Ovary (tissue), 7 donors: ENCODE measurements at regions not wholly inside any gene's neighbourhood (a gene's known extent, or its start where the extent isn't known, plus 50 kb on each side); places are given as distances from the start of the nearest gene placed in this dataset.

Experiments used
- DNase-seq, 5 donors: peaks; one replicate each; pipeline ENCODE4 v3.0.0-alpha.2; 2019 to 2020
- H3K27ac ChIP-seq, 2 donors: fragments of 200-600 bp; one replicate each; pipeline versions ENCODE4 v1.5.1 to v1.8.0; 2019 to 2022
- H3K27me3 ChIP-seq: fragments of 200-600 bp; one replicate; pipeline ENCODE4 v1.8.0; 2022
- H3K36me3 ChIP-seq: fragments of 200-600 bp; sonication (generic); one replicate; pipeline ENCODE4 v1.5.1; 2019
- H3K4me1 ChIP-seq: one replicate; pipeline ENCODE4 v1.8.1; 2013; ENCODE audit warnings: mild to moderate bottlenecking, moderate library complexity; ENCODE audit not compliant: insufficient read depth
- H3K4me3 ChIP-seq: fragments of 200-600 bp; sonication (generic); one replicate; pipeline ENCODE4 v1.5.1; 2017
- H3K9me3 ChIP-seq, 2 donors: fragments of 200-600 bp in 1 of 2; sonication (generic) in 1 of 2; one replicate each; pipeline versions ENCODE4 v1.5.1 to v1.8.1; 2013 to 2019; ENCODE audit warnings: mild to moderate bottlenecking in 1 of 2, moderate library complexity in 1 of 2
- EP300 ChIP-seq: sonication (generic); formaldehyde crosslinking; IDR thresholded peaks from one replicate; pipeline ENCODE4 v1.6.1; 2017; ENCODE audit warnings: antibody characterized with exemption
- POLR2A ChIP-seq: fragments of 450-650 bp; IDR thresholded peaks from one replicate; pipeline ENCODE4 v1.6.1; 2017; ENCODE audit warnings: antibody characterized with exemption, mild to moderate bottlenecking, moderate library complexity
- WGBS, 3 donors: extraction: QIAGEN DNeasy Blood & Tissue Kit in 1 of 3; methylation state at CpG; one replicate each; pipeline versions ENCODE4 v1.1.5 to v1.1.7; 2013 to 2017; 5-methylcytosine and 5-hydroxymethylcytosine counted together
- intact Hi-C, 4 donors: fragments of 100-400 bp; cut with DNase I; formaldehyde crosslinking; loops; one replicate each; pipeline versions ENCODE4 v1.11.0 to v1.15.1; 2022 to 2023
- TF ChIP-seq, protein P1 (sequence below), 3 donors: fragments of 450-650 bp in 2 of 3; fragments of 200-600 bp in 1 of 3; IDR thresholded peaks; one replicate each; pipeline versions ENCODE4 v1.5.1 to v1.8.0; 2016 to 2022; ENCODE audit warnings: antibody characterized with exemption in 3 of 3, mild to moderate bottlenecking in 1 of 3
- donor health status: DM: no; HTN: no; CAD: no; lungs with moderate emphysema.
- donor health status: DM: no; HTN: no; CAD: no.
- donor health status: Bipolar disorder and iron deficiency.
- donor health status: DM: no; HTN: no; CAD: no.
- donor health status: DM: yes; HTN: yes; CAD: no.

DNA sequence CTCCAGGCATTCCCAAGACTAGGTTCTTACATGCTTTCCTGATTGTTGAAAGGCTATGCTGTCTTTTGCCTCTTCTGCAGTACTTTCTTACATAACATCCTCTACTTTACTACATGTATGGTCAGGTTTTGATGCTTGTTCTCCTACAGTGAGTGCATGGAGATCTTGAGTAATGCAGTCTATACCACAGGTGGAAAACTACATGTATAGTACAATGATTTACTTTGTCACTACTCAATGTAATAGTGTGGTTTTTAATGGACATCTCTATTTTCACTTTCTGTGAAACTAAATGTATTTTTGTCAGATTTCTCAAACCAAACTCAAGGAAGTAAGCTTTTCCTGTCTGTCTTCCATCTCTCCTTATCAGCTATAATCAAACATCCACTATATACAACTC, 657.0 kb downstream of the TUSC7 start:
- no peaks in the 10 kb centered on the region for H3K9me3 ChIP-seq
- TF ChIP-seq EP300 (no peak), POLR2A (no peak)
- TF ChIP-seq, protein P1, sequence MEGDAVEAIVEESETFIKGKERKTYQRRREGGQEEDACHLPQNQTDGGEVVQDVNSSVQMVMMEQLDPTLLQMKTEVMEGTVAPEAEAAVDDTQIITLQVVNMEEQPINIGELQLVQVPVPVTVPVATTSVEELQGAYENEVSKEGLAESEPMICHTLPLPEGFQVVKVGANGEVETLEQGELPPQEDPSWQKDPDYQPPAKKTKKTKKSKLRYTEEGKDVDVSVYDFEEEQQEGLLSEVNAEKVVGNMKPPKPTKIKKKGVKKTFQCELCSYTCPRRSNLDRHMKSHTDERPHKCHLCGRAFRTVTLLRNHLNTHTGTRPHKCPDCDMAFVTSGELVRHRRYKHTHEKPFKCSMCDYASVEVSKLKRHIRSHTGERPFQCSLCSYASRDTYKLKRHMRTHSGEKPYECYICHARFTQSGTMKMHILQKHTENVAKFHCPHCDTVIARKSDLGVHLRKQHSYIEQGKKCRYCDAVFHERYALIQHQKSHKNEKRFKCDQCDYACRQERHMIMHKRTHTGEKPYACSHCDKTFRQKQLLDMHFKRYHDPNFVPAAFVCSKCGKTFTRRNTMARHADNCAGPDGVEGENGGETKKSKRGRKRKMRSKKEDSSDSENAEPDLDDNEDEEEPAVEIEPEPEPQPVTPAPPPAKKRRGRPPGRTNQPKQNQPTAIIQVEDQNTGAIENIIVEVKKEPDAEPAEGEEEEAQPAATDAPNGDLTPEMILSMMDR (IDR thresholded peaks at IDR 0.05), result no peak
- no peaks in the 10 kb centered on the region for H3K36me3 ChIP-seq
- DNase-seq, result no peak
- H3K4me3 ChIP-seq, result no peak overlapping the region
- no peak overlapping the region for H3K27ac ChIP-seq
- H3K4me1 ChIP-seq, result no peaks in the 10 kb centered on the region
- intact Hi-C loops, result no loop called here
- H3K27me3 ChIP-seq, result no peaks in the 10 kb centered on the region

DNA sequence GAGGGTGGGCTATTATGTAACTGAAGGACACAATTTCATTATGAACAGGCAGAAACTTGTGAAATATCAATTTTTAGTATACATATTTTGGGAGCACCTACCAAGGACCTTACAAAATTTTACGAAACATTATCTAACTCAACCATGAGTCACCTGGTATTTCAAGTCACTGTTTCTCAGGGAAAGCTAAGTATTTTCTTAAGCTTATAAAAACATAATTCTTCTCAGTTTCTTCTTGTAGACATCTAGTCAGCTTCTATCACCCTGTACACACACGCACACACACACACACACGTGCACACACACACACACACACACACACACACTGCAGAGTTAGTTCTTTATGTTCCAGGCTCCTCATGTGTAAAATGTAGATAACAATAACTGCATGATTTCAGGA, 658.3 kb downstream of the TUSC7 start:
- H3K27ac ChIP-seq, result no peak overlapping the region
- intact Hi-C loops, result no loop called here
- H3K27me3 ChIP-seq, result no peaks in the 10 kb centered on the region
- WGBS, 3 donors, result 79 to 88% (median 81%) methylated on average over 3 of the region's 3 CpGs
- DNase-seq, result no peak
- H3K4me3 ChIP-seq, result no peak overlapping the region
- H3K36me3 ChIP-seq, result no peaks in the 10 kb centered on the region
- TF ChIP-seq EP300 (no peak), POLR2A (no peak)
- TF ChIP-seq, protein P1 (IDR thresholded peaks at IDR 0.05), result no peak
- no peaks in the 10 kb centered on the region for H3K9me3 ChIP-seq
- H3K4me1 ChIP-seq, result no peaks in the 10 kb centered on the region

DNA sequence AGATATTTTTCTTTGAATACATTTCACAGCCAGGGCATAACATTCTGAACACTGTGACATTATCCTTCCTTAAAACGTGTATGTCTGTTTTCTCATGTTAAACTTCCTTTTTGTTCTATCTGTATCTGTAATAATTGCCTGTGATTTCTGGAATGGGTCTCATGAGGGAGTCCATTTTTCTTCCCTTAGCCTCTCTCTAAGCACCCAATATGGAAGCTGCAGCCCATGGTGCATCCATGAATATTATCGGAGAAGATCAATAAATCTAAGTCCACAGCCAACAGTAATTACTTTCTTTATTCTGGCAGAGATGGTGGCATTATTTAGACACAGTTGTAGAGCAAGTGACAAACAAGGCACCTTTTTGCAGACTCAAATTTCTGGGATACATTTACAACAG, 671.1 kb downstream of the TUSC7 start:
- H3K36me3 ChIP-seq, result no peaks in the 10 kb centered on the region
- WGBS, 3 donors, result 64 to 71% (median 66%) methylated on average over 2 of the region's 2 CpGs

DNA sequence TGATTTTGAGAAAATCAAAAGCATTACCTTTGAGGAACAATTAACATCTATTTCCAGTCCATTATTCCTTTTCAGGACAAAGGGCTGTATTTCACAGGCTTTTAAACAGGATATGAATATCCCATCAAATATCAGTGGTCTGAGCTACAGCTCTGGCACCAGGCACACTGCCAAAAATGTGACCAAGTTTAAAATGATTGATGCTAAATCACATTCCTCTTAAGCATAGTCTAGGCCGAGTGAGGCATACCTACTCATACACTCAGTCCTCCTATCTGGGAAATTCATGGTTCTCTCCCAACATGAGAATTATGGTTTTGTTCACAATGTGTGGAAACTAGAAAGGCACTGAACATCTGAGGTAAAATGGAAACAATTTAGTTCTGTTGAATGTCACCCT, 683.5 kb downstream of the TUSC7 start:
- intact Hi-C loops, result no loop called here
- Histone ChIP-seq H3K27ac (no peak overlapping the region), H3K4me3 (no peak overlapping the region), H3K27me3 (no peaks in the 10 kb centered on the region), H3K9me3 (no peaks in the 10 kb centered on the region), H3K36me3 (no peaks in the 10 kb centered on the region), H3K4me1 (no peaks in the 10 kb centered on the region)
- WGBS, 3 donors, result 81 to 91% (median 82%) methylated on average over 1 of the region's 1 CpG
- TF ChIP-seq POLR2A, result no peak
- TF ChIP-seq EP300, result no peak
- TF ChIP-seq, protein P1 (IDR thresholded peaks at IDR 0.05), result no peak
- no peak for DNase-seq

More for the DNA sequence above, 671.1 kb downstream of the TUSC7 start:
- H3K4me3 ChIP-seq, result no peak overlapping the region
- TF ChIP-seq, protein P1 (IDR thresholded peaks at IDR 0.05), result no peak
- TF ChIP-seq POLR2A (no peak), EP300 (no peak)
- DNase-seq, result no peak
- no peaks in the 10 kb centered on the region for H3K27me3 ChIP-seq
- intact Hi-C loops, result no loop called here
- no peaks in the 10 kb centered on the region for H3K9me3 ChIP-seq
- H3K27ac ChIP-seq, result no peak overlapping the region
- H3K4me1 ChIP-seq, result no peaks in the 10 kb centered on the region
